ENCODE measurements at regions not wholly inside any gene's neighbourhood (a gene's known extent, or its start where the extent isn't known, plus 50 kb on each side); places are given as distances from the start of the nearest gene placed in this dataset.

DNA sequence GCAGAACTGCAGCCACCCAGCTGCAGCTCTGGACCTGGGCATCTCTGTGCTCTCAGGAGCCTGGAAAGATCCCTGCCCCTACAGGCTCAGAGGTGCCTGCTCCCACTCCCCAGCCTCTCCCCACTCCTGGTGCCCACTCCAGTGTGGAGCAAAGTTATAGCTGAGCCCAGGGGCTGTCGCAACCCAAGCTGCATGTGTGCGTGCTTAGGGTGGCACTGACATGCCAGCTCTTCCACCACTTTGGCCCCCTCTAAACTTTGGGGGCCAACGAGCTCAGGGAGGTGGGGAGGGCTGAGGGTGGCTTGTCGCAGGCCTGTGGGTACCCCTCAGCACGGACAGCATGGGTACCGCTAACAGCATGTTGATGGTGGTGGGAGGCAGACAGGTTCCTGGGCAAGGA, 126.3 kb upstream of the FHL2 start:
- H3K4me1 ChIP-seq (ENCODE audit: control extremely low read depth in 1 of 4, control insufficient read depth in 4 of 4, insufficient read depth in 4 of 4, low read length in 3 of 4), result no peaks in the 10 kb centered on the region
- POLR2A ChIA-PET, result no interaction called here

DNA sequence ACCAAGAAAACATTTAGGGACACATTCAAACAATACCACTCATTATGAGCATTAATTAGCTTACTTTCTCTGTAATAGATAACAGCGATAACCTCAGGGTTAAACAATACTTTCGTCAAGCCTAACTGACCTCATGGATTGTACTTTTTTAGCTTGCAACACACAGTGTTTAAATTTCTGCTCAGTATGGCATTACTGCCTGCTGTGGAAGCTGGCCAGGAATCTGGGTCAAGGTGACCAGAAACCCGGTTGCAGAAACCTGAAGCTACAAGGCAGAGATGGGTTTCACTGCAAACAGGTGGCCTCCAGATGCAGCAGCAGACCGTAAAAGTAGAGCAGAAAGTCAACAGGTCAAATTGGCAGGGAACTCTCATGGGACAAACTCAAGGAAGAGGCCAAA, 123.8 kb upstream of the FHL2 start:
- Histone ChIP-seq H3K27ac (ENCODE audit: insufficient read depth in 1 of 2, low read depth in 1 of 2, low read length in 2 of 2, poor library complexity in 1 of 2, severe bottlenecking in 2 of 2) (no peak overlapping the region), H3K36me3 (ENCODE audit: control insufficient read depth in 4 of 4, insufficient read depth in 4 of 4, low read length in 3 of 4) (no peaks in the 10 kb centered on the region), H3K9me3 (ENCODE audit: control extremely low read depth in 1 of 5, control insufficient read depth in 4 of 5, insufficient read depth in 2 of 5, low read depth in 1 of 5, low read length in 4 of 5) (no peaks in the 10 kb centered on the region), H3K4me1 (ENCODE audit: control extremely low read depth in 1 of 4, control insufficient read depth in 4 of 4, insufficient read depth in 4 of 4, low read length in 3 of 4) (peaks cover 0 to 15% (median 8%) of the 10 kb centered on the region in 4 experiments), H3K27me3 (replicated peaks in 2 of 5; ENCODE audit: control insufficient read depth in 4 of 5, insufficient read depth in 5 of 5, low read length in 4 of 5) (no peaks in the 10 kb centered on the region), H3K4me3 (ENCODE audit: control insufficient read depth in 1 of 7, extremely low read depth in 1 of 7, insufficient read depth in 4 of 7, low read depth in 2 of 7, low read length in 6 of 7) (no peak overlapping the region)
- 86% methylated on average over 4 of the region's 4 CpGs for WGBS (ENCODE audit: insufficient coverage)
- CTCF ChIA-PET, result interaction anchor here (0.6 to 13.0 kb wide), 17 partner anchors 10 to 192 kb away, joined by 3 to 149 read pairs (median 6); no protein-coding TSS in a partner anchor
- no peak for DNase-seq
- POLR2A ChIA-PET, result interaction anchor here (0.6 kb wide), 3 partner anchors 108 to 170 kb away, joined by 3 to 5 read pairs (median 4); no protein-coding TSS in a partner anchor

More for the DNA sequence above, 126.3 kb upstream of the FHL2 start:
- 100% methylated on average over 4 of the region's 6 CpGs for WGBS (ENCODE audit: insufficient coverage)
- H3K36me3 ChIP-seq (ENCODE audit: control insufficient read depth in 4 of 4, insufficient read depth in 4 of 4, low read length in 3 of 4), result no peaks in the 10 kb centered on the region
- DNase-seq, result no peak
- H3K27ac ChIP-seq (ENCODE audit: insufficient read depth in 1 of 2, low read depth in 1 of 2, low read length in 2 of 2, poor library complexity in 1 of 2, severe bottlenecking in 2 of 2), result no peak overlapping the region
- H3K9me3 ChIP-seq (ENCODE audit: control extremely low read depth in 1 of 5, control insufficient read depth in 4 of 5, insufficient read depth in 2 of 5, low read depth in 1 of 5, low read length in 4 of 5), result peaks cover 0 to 5% (median 0%) of the 10 kb centered on the region in 5 experiments
- no peak overlapping the region for H3K4me3 ChIP-seq (ENCODE audit: control insufficient read depth in 1 of 7, extremely low read depth in 1 of 7, insufficient read depth in 4 of 7, low read depth in 2 of 7, low read length in 6 of 7)
- H3K27me3 ChIP-seq (replicated peaks in 2 of 5; ENCODE audit: control insufficient read depth in 4 of 5, insufficient read depth in 5 of 5, low read length in 4 of 5), result no peaks in the 10 kb centered on the region
- CTCF ChIA-PET, result interaction anchor here (0.8 to 13.0 kb wide), 4 partner anchors 14 to 179 kb away, joined by 3 to 149 read pairs (median 8); no protein-coding TSS in a partner anchor

DNA sequence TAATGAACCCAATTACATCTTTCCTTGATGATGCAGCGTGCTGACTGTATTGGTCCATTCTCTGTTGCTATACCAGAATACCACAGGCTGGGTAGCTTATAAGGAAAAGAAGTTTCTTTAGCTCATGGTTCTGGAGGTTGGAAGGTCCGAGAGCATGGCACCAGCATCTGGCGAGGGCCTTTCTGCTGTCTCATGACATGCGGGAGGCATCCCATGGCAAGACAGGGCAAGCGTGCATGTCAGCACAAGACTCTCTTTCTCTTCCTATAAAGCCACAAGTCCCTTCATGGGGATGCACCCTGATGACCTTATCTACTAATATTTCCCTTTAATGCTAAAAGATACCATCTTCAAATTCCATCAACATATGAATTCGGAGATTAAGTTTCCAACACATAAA, 122.8 kb upstream of the FHL2 start:
- WGBS (ENCODE audit: insufficient coverage), result 73% methylated on average over 4 of the region's 6 CpGs
- CTCF ChIA-PET, result interaction anchor here (0.7 to 13.0 kb wide), 30 partner anchors 13 to 181 kb away, joined by 3 to 149 read pairs (median 5); no protein-coding TSS in a partner anchor
- Histone ChIP-seq H3K4me3 (ENCODE audit: control insufficient read depth in 1 of 7, extremely low read depth in 1 of 7, insufficient read depth in 4 of 7, low read depth in 2 of 7, low read length in 6 of 7) (no peak overlapping the region), H3K9me3 (ENCODE audit: control extremely low read depth in 1 of 5, control insufficient read depth in 4 of 5, insufficient read depth in 2 of 5, low read depth in 1 of 5, low read length in 4 of 5) (no peaks in the 10 kb centered on the region), H3K27ac (ENCODE audit: insufficient read depth in 1 of 2, low read depth in 1 of 2, low read length in 2 of 2, poor library complexity in 1 of 2, severe bottlenecking in 2 of 2) (no peak overlapping the region), H3K27me3 (replicated peaks in 2 of 5; ENCODE audit: control insufficient read depth in 4 of 5, insufficient read depth in 5 of 5, low read length in 4 of 5) (no peaks in the 10 kb centered on the region), H3K4me1 (ENCODE audit: control extremely low read depth in 1 of 4, control insufficient read depth in 4 of 4, insufficient read depth in 4 of 4, low read length in 3 of 4) (peaks cover 2 to 25% (median 18%) of the 10 kb centered on the region in 4 experiments), H3K36me3 (ENCODE audit: control insufficient read depth in 4 of 4, insufficient read depth in 4 of 4, low read length in 3 of 4) (no peaks in the 10 kb centered on the region)
- POLR2A ChIA-PET, result no interaction called here
- DNase-seq, result no peak

DNA sequence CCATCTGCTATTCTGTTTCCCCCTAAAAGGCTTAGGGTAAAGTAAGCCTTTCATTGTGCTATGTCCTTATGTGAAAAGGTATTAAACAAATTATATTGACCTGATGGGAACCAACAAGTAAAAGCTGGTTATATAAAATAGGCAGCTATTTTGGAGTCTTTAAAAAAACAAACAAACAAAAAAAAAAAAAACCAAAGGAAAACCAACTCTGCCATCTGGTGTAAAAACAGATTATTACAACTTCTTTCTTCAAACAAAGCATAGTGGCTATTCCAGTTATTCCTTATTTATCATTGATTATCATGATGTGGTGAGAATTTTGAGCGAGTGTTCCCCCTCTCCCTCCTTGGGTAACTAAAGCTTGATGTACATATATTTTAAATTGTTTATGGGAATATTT, 122.3 kb upstream of the FHL2 start:
- Histone ChIP-seq H3K4me1 (ENCODE audit: control extremely low read depth in 1 of 4, control insufficient read depth in 4 of 4, insufficient read depth in 4 of 4, low read length in 3 of 4) (peaks cover 2 to 28% (median 20%) of the 10 kb centered on the region in 4 experiments), H3K9me3 (ENCODE audit: control extremely low read depth in 1 of 5, control insufficient read depth in 4 of 5, insufficient read depth in 2 of 5, low read depth in 1 of 5, low read length in 4 of 5) (no peaks in the 10 kb centered on the region), H3K36me3 (ENCODE audit: control insufficient read depth in 4 of 4, insufficient read depth in 4 of 4, low read length in 3 of 4) (no peaks in the 10 kb centered on the region), H3K27me3 (replicated peaks in 2 of 5; ENCODE audit: control insufficient read depth in 4 of 5, insufficient read depth in 5 of 5, low read length in 4 of 5) (no peaks in the 10 kb centered on the region), H3K27ac (ENCODE audit: insufficient read depth in 1 of 2, low read depth in 1 of 2, low read length in 2 of 2, poor library complexity in 1 of 2, severe bottlenecking in 2 of 2) (no peak overlapping the region), H3K4me3 (ENCODE audit: control insufficient read depth in 1 of 7, extremely low read depth in 1 of 7, insufficient read depth in 4 of 7, low read depth in 2 of 7, low read length in 6 of 7) (no peak overlapping the region)
- ChIA-PET CTCF (interaction anchor here (0.7 to 13.0 kb wide), 31 partner anchors 12 to 181 kb away, joined by 3 to 149 read pairs (median 5); partner anchors contain the start of gene FHL2), POLR2A (interaction anchor here (0.5 kb wide), 1 partner anchor 68 kb away, joined by 3 read pairs; no protein-coding TSS in a partner anchor)
- peak; percentile 33 to 51 (median 35) for DNase-seq
- no CpG with 5 or more reads among the region's 1 CpG for WGBS (ENCODE audit: insufficient coverage)

DNA sequence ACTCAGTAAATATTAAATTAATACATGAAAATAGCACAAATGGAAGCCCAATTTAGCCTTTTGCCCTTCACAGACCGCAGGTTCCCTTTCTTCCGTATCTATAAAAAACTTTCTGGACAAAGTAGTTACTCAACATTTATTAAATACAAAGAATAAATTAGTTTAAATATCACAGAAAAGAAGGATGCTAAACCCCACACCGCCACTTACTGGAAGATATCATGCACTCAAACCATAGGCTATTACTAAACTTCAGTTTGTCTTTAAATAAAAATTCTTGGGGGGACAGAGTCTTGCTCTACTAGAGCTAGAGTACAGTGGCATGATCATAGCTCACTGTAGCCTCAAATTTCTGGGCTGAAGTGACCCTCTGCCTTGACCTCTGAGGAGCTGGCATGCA, 120.7 kb upstream of the FHL2 start:
- DNase-seq, result peak in 2 of 3 donors; percentile 15 to 19
- no peaks in the 10 kb centered on the region for H3K36me3 ChIP-seq (ENCODE audit: control insufficient read depth in 4 of 4, insufficient read depth in 4 of 4, low read length in 3 of 4)
- ChIA-PET POLR2A (no interaction called here), CTCF (interaction anchor here (0.8 to 13.0 kb wide), 15 partner anchors 20 to 187 kb away, joined by 3 to 149 read pairs (median 4); no protein-coding TSS in a partner anchor)
- no peaks in the 10 kb centered on the region for H3K27me3 ChIP-seq (replicated peaks in 2 of 5; ENCODE audit: control insufficient read depth in 4 of 5, insufficient read depth in 5 of 5, low read length in 4 of 5)
- no peak overlapping the region for H3K27ac ChIP-seq (ENCODE audit: insufficient read depth in 1 of 2, low read depth in 1 of 2, low read length in 2 of 2, poor library complexity in 1 of 2, severe bottlenecking in 2 of 2)
- no peak overlapping the region for H3K4me3 ChIP-seq (ENCODE audit: control insufficient read depth in 1 of 7, extremely low read depth in 1 of 7, insufficient read depth in 4 of 7, low read depth in 2 of 7, low read length in 6 of 7)
- no CpG with 5 or more reads among the region's 3 CpGs for WGBS (ENCODE audit: insufficient coverage)
- no peaks in the 10 kb centered on the region for H3K9me3 ChIP-seq (ENCODE audit: control extremely low read depth in 1 of 5, control insufficient read depth in 4 of 5, insufficient read depth in 2 of 5, low read depth in 1 of 5, low read length in 4 of 5)
- peaks cover 2 to 32% (median 21%) of the 10 kb centered on the region in 4 experiments for H3K4me1 ChIP-seq (ENCODE audit: control extremely low read depth in 1 of 4, control insufficient read depth in 4 of 4, insufficient read depth in 4 of 4, low read length in 3 of 4)

DNA sequence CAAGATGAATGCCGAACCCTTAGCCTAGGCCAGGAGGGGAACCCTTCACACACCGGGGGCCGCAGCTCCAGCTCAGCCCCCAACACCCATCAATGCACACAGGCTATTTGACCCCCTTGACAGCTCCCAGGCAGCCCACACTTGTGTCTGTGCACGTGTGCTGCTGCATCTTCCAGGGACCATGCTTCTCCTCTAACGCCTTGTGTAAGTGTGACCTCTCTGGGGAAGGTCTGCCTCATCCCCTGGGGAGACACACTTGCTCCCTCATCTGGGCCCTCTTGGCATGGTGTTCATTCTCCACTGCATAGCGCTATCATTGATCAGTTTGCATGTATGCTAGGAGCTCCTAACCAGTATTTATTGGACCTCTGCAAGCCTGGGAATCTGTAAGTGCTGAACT, 120.0 kb upstream of the FHL2 start:
- Histone ChIP-seq H3K27me3 (replicated peaks in 2 of 5; ENCODE audit: control insufficient read depth in 4 of 5, insufficient read depth in 5 of 5, low read length in 4 of 5) (no peaks in the 10 kb centered on the region), H3K27ac (ENCODE audit: insufficient read depth in 1 of 2, low read depth in 1 of 2, low read length in 2 of 2, poor library complexity in 1 of 2, severe bottlenecking in 2 of 2) (no peak overlapping the region), H3K9me3 (ENCODE audit: control extremely low read depth in 1 of 5, control insufficient read depth in 4 of 5, insufficient read depth in 2 of 5, low read depth in 1 of 5, low read length in 4 of 5) (no peaks in the 10 kb centered on the region), H3K4me1 (ENCODE audit: control extremely low read depth in 1 of 4, control insufficient read depth in 4 of 4, insufficient read depth in 4 of 4, low read length in 3 of 4) (peaks cover 2 to 32% (median 21%) of the 10 kb centered on the region in 4 experiments), H3K4me3 (ENCODE audit: control insufficient read depth in 1 of 7, extremely low read depth in 1 of 7, insufficient read depth in 4 of 7, low read depth in 2 of 7, low read length in 6 of 7) (no peak overlapping the region), H3K36me3 (ENCODE audit: control insufficient read depth in 4 of 4, insufficient read depth in 4 of 4, low read length in 3 of 4) (no peaks in the 10 kb centered on the region)
- peak in 2 of 3 donors; percentile 6 to 17 for DNase-seq
- CTCF ChIA-PET, result interaction anchor here (0.8 to 13.0 kb wide), 14 partner anchors 20 to 186 kb away, joined by 3 to 149 read pairs (median 4); no protein-coding TSS in a partner anchor
- POLR2A ChIA-PET, result no interaction called here
- WGBS (ENCODE audit: insufficient coverage), result 100% methylated on average over 6 of the region's 6 CpGs

Measured in common myeloid progenitor, CD34-positive (primary cell).